DND-41 (cell line): ENCODE measurements at regions not wholly inside any gene's neighbourhood (a gene's known extent, or its start where the extent isn't known, plus 50 kb on each side); places are given as distances from the start of the nearest gene placed in this dataset.
"Not testable (repeated sequence)": the region's sequence is repeated elsewhere in the genome, so short reads cannot be mapped to it uniquely, and the experiment has no call there.

Experiments
- CTCF ChIP-seq: IDR thresholded peaks from 2 replicates; pipeline ENCODE4 v1.5.1; 2012; ENCODE audit warnings: borderline replicate concordance, low read length, moderate library complexity, mild to moderate bottlenecking; ENCODE audit not compliant: poor library complexity, severe bottlenecking; ENCODE audit errors: extremely low read depth
- EZH2 ChIP-seq: IDR thresholded peaks from 3 replicates; pipeline ENCODE4 v1.6.1; 2012; ENCODE audit warnings: borderline replicate concordance, low read depth, mild to moderate bottlenecking, moderate library complexity, low read length, inconsistent platforms; ENCODE audit not compliant: severe bottlenecking

DNA sequence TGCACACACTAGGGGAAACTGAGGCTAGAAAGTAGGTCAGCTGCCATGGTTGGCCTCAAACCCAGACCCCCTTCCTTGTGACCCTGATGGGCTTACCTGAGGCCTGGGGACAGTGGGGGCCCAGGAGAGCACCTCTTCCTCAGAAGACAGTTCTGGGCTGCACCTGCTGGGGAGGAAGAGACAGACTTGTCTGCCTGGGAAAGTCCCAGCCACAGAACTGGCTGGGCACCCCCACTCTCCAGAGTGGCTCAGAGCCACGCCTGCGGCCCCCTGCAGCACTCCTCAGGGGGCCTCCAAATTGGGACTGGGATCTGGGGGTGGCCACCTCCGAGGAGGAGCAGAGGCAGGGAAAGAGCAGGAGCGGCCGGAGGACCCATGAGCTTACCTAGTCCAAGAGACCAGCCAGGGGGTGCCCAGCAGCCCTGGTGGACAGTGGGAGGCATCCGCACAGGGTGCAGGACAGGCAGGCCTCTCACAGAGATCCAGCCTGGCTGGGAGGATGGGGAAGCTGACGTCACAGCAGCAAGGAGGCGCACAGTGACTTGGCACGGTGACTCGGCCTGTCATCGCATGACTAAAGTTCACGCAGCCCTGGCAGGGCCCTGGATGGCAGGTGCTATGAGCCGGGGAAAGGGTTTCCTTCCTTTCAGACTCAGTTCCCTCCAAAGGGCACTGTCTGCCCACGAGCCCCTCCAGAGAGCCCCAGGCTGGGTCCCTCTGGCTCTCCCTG is 907.7 kb downstream of the TUBA3C start:
- TF ChIP-seq CTCF, EZH2: not testable (repeated sequence)
